ENCODE measurements at regions not wholly inside any gene's neighbourhood (a gene's known extent, or its start where the extent isn't known, plus 50 kb on each side); places are given as distances from the start of the nearest gene placed in this dataset.

- DNase-seq (ENCODE audit: low read depth): no peak
These were observed 339.8 kb downstream of the PRDM2 start for GRCh38 chr1:14039582-14040430.

- no peak for DNase-seq (ENCODE audit: low read depth)
These were observed 350.0 kb downstream of the PRDM2 start for GRCh38 chr1:14049965-14050364.

- DNase-seq (ENCODE audit: low read depth): no peak
These were observed 355.6 kb downstream of the PRDM2 start for GRCh38 chr1:14055442-14056223.

- no peak for DNase-seq (ENCODE audit: low read depth)
These were observed 357.7 kb downstream of the PRDM2 start for GRCh38 chr1:14057640-14058039.

GRCh38 chr1:14061204-14061603 is 361.2 kb downstream of the PRDM2 start:
- DNase-seq (ENCODE audit: low read depth): no peak

- DNase-seq (ENCODE audit: low read depth): no peak
These were observed 361.7 kb downstream of the PRDM2 start for GRCh38 chr1:14061722-14062121.

GRCh38 chr1:14062669-14063068 is 362.7 kb downstream of the PRDM2 start:
- DNase-seq (ENCODE audit: low read depth): no peak

- DNase-seq (ENCODE audit: low read depth): no peak
These were observed 364.9 kb downstream of the PRDM2 start for GRCh38 chr1:14064649-14065442.

GRCh38 chr1:14065486-14065885 is 365.5 kb downstream of the PRDM2 start:
- no peak for DNase-seq (ENCODE audit: low read depth)

- DNase-seq (ENCODE audit: low read depth): no peak
These were observed 367.0 kb downstream of the PRDM2 start for GRCh38 chr1:14067036-14067435.

GRCh38 chr1:14067711-14068110 is 367.7 kb downstream of the PRDM2 start:
- DNase-seq (ENCODE audit: low read depth): no peak

GRCh38 chr1:14071581-14071980 is 371.6 kb downstream of the PRDM2 start:
- no peak for DNase-seq (ENCODE audit: low read depth)

- no peak for DNase-seq (ENCODE audit: low read depth)
These were observed 380.7 kb downstream of the PRDM2 start for GRCh38 chr1:14080653-14081052.

- DNase-seq (ENCODE audit: low read depth): no peak
These were observed 382.3 kb downstream of the PRDM2 start for GRCh38 chr1:14082331-14082730.

GRCh38 chr1:14083277-14083676 is 383.3 kb downstream of the PRDM2 start:
- DNase-seq (ENCODE audit: low read depth): no peak

- no peak for DNase-seq (ENCODE audit: low read depth)
These were observed 383.7 kb downstream of the PRDM2 start for GRCh38 chr1:14083706-14084105.

GRCh38 chr1:14090062-14090461 is 390.1 kb downstream of the PRDM2 start:
- DNase-seq (ENCODE audit: low read depth): no peak

- no peak for DNase-seq (ENCODE audit: low read depth)
These were observed 390.5 kb downstream of the PRDM2 start for GRCh38 chr1:14090531-14090930.

GRCh38 chr1:14094611-14095400 is 394.8 kb downstream of the PRDM2 start:
- no peak for DNase-seq (ENCODE audit: low read depth)

- no peak for DNase-seq (ENCODE audit: low read depth)
These were observed 398.4 kb downstream of the PRDM2 start for GRCh38 chr1:14098294-14098913.

- no peak for DNase-seq (ENCODE audit: low read depth)
These were observed 400.5 kb downstream of the PRDM2 start for GRCh38 chr1:14100444-14100843.
